GM18951 (cell line): ENCODE measurements at regions not wholly inside any gene's neighbourhood (a gene's known extent, or its start where the extent isn't known, plus 50 kb on each side); places are given as distances from the start of the nearest gene placed in this dataset.

ENCODE experiments used
- POLR2A ChIP-seq: IDR thresholded peaks from 4 replicates; pipeline ENCODE4 v1.6.1; 2011; ENCODE audit warnings: mild to moderate bottlenecking; ENCODE audit not compliant: insufficient read length, insufficient read depth; ENCODE audit errors: extremely low read depth
- in situ Hi-C: fragments of 300-500 bp; cut with MboI; formaldehyde crosslinking; loops from one replicate; pipeline ENCODE4 v1.12.0; 2022; ENCODE audit warnings: low sequenced_read_pairs, mixed read lengths, inconsistent platforms; ENCODE audit not compliant: unreplicated experiment

GRCh38 chr18:24843123-24843522 lies 382.7 kb downstream of the HRH4 start:
- in situ Hi-C loops, result no loop called here

DNA sequence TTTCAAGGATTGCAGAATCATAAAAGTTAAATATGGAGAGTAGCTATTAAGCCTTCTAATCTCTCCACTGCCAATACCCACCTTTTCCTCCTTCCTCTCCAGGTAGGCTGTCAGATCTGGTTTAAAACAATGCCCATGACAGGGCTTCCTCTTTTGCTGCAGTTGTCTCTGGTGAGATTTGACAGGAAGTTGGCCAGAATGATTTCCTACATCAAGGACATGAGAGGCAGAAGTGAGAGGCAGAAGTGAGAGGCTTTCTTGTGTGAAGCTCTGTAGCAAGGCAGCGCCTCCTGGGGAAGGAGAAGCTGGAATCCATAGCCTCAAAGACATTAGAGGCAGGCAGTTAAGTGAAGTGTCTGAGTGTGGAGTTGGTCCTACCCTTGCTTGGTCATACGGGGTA lies 385.7 kb downstream of the HRH4 start:
- no peak for TF ChIP-seq POLR2A
- in situ Hi-C loops, result no loop called here

More at GRCh38 chr18:24843123-24843522, 382.7 kb downstream of the HRH4 start:
- TF ChIP-seq POLR2A, result no peak

DNA sequence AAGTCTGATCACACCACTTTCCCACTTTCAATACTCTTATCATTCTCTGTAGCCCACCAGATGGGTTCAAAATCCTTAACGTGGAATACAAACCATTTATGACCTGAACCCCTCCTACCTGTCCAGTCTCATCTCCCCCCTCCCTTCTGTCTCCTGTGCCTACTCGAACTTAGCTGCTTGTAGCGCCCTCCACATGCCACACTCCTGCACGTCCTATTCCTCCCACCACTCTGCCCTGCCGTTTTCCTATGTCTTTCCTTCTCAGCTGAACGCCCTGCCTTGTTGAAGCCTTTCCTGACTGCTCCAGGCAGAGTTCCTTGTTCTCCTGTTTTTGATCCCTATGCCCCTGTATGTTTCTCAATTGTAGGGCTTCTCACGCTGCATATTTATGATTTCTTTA lies 390.1 kb downstream of the HRH4 start:
- in situ Hi-C loops, result no loop called here
- no peak for TF ChIP-seq POLR2A

DNA sequence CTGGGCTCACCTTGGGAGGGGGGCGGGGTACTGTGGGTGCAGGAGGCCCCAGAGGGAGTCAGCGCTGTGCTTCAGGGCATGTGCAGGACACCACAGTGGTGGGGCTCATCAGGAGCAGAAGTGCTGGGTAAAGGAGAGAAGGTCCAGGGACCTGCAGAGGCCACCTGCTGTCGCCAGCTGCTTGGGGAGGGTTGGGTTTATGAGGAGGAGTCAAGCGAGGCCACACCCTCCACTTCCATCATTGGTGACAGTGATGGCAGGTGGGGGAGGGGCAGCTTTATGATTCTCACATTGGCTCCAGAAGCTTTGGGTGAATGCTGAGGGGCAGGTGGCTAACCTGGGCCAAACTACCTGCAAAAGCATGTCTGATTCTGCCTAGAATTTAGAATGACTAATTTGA lies 392.6 kb downstream of the HRH4 start:
- TF ChIP-seq POLR2A, result no peak
- in situ Hi-C loops, result no loop called here

GRCh38 chr18:24860978-24861680 lies 400.7 kb downstream of the HRH4 start:
- in situ Hi-C loops, result no loop called here
- no peak for TF ChIP-seq POLR2A

DNA sequence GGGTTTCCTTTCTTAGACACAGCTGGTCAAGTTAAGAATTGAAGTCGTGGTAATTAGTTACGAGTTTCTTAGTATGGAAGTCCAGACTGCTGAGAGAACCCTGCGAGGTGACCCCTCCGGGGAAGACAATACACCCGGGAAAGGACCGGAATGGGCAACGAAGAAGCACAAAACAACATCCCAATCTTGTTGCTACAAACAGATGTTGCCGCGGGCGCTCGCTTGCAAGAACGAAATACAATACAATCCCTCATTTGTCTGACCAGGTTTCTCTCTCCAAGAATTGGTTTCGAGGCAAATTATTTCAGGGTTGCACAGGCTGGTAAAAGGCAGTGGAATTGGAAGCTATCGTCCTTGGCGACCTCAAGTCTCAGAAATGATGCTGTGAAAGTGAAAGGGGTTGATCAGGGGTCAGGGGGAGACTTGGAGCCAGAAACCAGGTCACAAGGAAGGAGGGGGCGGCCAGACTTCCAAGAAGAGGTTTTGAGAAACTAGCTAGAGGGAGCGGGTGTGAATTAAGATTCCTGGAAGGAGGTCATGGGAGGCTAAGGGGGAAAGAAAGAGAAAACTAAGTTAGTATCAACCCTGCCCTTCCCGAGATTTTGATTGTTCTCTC lies 401.9 kb downstream of the HRH4 start:
- TF ChIP-seq POLR2A, result no peak
- in situ Hi-C loops, result no loop called here

- no peak for TF ChIP-seq POLR2A
- in situ Hi-C loops, result no loop called here
Observed at GRCh38 chr18:24868311-24868710, 407.9 kb downstream of the HRH4 start.

DNA sequence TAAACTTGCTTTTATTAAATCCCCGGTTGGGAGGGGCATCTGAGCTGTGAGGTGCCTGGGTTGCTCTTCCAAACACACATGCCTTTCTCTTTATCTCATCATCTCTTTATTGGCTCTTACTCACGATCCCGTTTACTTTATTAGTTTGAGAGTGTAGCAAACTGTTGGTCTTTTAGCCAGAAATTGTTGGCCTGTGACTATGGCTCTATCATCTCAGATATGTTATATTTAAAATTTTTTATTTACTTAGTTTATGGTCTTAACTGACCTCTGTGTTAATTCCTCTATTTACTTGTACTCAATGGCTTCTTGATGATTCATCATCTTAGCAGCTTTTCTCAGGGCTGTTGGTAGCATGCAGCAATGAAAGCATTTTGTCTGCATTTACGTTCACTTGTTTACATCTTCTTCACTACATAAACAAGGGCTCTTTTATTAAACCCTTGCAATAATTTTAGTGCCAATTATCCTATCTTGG lies 408.4 kb downstream of the HRH4 start:
- in situ Hi-C loops, result no loop called here

GRCh38 chr18:24869285-24869684 lies 408.8 kb downstream of the HRH4 start:
- in situ Hi-C loops, result no loop called here

More for the DNA sequence above, 408.4 kb downstream of the HRH4 start:
- TF ChIP-seq POLR2A, result no peak

GRCh38 chr18:24875286-24875685 lies 414.8 kb downstream of the HRH4 start:
- TF ChIP-seq POLR2A, result no peak
- in situ Hi-C loops, result no loop called here

More at GRCh38 chr18:24869285-24869684, 408.8 kb downstream of the HRH4 start:
- no peak for TF ChIP-seq POLR2A

GRCh38 chr18:24875777-24876176 lies 415.3 kb downstream of the HRH4 start:
- in situ Hi-C loops, result no loop called here
- TF ChIP-seq POLR2A, result no peak

DNA sequence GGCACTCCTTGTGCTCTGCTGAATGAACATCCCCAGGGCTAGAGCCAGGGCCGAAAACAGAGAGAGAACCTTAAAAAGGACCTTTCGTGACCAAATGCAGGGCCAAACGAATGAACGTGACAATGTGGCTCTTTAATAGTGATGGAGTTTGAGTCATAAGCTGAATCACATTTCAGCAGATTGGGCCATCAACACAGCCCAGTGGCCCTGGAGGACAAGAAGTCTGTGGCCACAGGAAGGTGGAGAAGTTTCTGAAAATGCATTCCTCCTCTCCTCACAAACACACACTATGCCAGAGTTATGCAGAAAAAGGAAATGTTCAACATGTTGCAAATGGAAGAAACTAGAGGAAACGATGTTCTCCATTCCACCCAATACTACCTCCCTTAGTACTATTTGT lies 415.8 kb downstream of the HRH4 start:
- no peak for TF ChIP-seq POLR2A

GRCh38 chr18:24877066-24877465 lies 416.6 kb downstream of the HRH4 start:
- TF ChIP-seq POLR2A, result no peak
- in situ Hi-C loops, result no loop called here

More for the DNA sequence above, 415.8 kb downstream of the HRH4 start:
- in situ Hi-C loops, result no loop called here

DNA sequence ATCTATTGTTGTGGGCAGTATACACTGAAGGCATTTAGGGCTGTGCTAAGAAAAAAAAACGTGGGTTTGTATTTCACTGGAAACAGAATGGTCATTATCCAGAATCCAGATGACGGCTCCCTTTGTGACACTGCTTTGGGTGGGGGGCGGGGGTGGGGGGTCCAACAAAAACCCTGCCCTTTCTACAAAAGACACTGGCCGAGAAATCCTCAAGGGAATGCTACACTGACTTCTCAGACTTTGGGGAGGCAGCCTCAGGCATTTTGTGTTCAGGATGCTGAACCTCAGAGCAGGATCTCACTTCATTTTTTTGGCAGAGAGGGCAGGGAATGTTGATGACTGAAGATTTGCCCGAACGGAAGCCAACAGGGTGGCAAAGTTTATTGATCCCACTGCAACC lies 417.1 kb downstream of the HRH4 start:
- TF ChIP-seq POLR2A, result no peak
- in situ Hi-C loops, result no loop called here
